HCT116 (cell line): ENCODE measurements at regions not wholly inside any gene's neighbourhood (a gene's known extent, or its start where the extent isn't known, plus 50 kb on each side); places are given as distances from the start of the nearest gene placed in this dataset.

Source experiments
- ATAC-seq: fragments of 200-7000 bp; cut with Tn5 transposase; 2 replicates; pipeline ENCODE4 v1.9.1; 2020; ENCODE audit warnings: mild to moderate bottlenecking, moderate library complexity
- BruUV-seq: library from RNA; stranded (reverse); fragments of 400-500 nt; replicated peaks from 2 replicates; lab custom pipeline; 2021; lab: Mats Ljungman, UMichigan
- CTCF ChIA-PET: fragments of 300-600 bp; sonication (Branson Sonifier 250); formaldehyde crosslinking; loops from one replicate; lab custom pipeline; 2021; ENCODE audit warnings: antibody characterized with exemption; lab: Charles Lee
- POLR2A ChIA-PET: fragments of 300-600, 350-600 bp; sonication (Branson Sonifier 250); formaldehyde crosslinking; loops from one replicate; lab custom pipeline; 2021; ENCODE audit warnings: antibody characterized with exemption; lab: Charles Lee
- RAD21 ChIA-PET, 2 experiments: fragments of 300-600 bp; sonication (Branson Sonifier 250); formaldehyde crosslinking; loops; one replicate each; lab custom pipeline; 2023; ENCODE audit warnings: low total read pairs in 2 of 2; ENCODE audit not compliant: uncharacterized antibody in 2 of 2, unreplicated experiment in 2 of 2, low non-redundant PET in 1 of 2; lab: Charles Lee
- DNase-seq: peaks from one replicate; pipeline ENCODE4 v3.0.0-alpha.2; 2010; ENCODE audit warnings: low read depth, low spot score
- H2AFZ ChIP-seq: fragments of 200-600 bp; shearing (Covaris generic), sonication (generic); 2 replicates; pipeline ENCODE4 v1.6.1; 2017; ENCODE audit warnings: low read depth, mixed run types, mixed read lengths, antibody characterized with exemption, low read length; ENCODE audit not compliant: poor library complexity, severe bottlenecking
- H3K27ac ChIP-seq: 2 replicates; pipeline ENCODE4 v1.5.1; 2012; ENCODE audit warnings: low read depth, low read length
- H3K27me3 ChIP-seq: fragments of 200-600 bp; sonication (generic); 2 replicates; pipeline ENCODE4 v1.6.1; 2016; ENCODE audit warnings: mixed run types, low read length, mixed read lengths; ENCODE audit not compliant: insufficient read depth
- H3K36me3 ChIP-seq, 2 experiments: fragments of 200-500 bp in 1 of 2; fragments of 200-600 bp in 1 of 2; sonication (Bioruptor generic) in 1 of 2; sonication (generic) in 1 of 2; 2 replicates each; pipeline versions ENCODE4 v1.5.1 to v1.6.1; 2014 to 2016; ENCODE audit warnings: low read length in 2 of 2, inconsistent platforms in 1 of 2, mixed read lengths in 1 of 2, mixed run types in 1 of 2; ENCODE audit not compliant: insufficient read depth in 2 of 2, control insufficient read depth in 1 of 2
- H3K4me1 ChIP-seq, 2 experiments: fragments of 200-600 bp in 1 of 2; sonication (generic) in 1 of 2; 2 replicates each; pipeline versions ENCODE4 v1.5.1 to v1.6.1; 2012 to 2017; ENCODE audit warnings: low read length in 2 of 2, inconsistent platforms in 1 of 2, mild to moderate bottlenecking in 1 of 2, mixed read lengths in 1 of 2, mixed run types in 1 of 2, moderate library complexity in 1 of 2; ENCODE audit not compliant: insufficient read depth in 2 of 2, control insufficient read depth in 1 of 2
- H3K4me2 ChIP-seq: fragments of 200-600 bp; sonication (generic); 2 replicates; pipeline ENCODE4 v1.6.1; 2017; ENCODE audit warnings: mixed run types, low read length, mixed read lengths
- H3K4me3 ChIP-seq, 2 experiments: fragments of 200-600 bp in 1 of 2; sonication (generic) in 1 of 2; replicated peaks in 1 of 2; 2 replicates each; pipeline ENCODE4 v1.5.1; 2011 to 2016; ENCODE audit warnings: low read length in 2 of 2, control low read depth in 1 of 2, low read depth in 1 of 2, mild to moderate bottlenecking in 1 of 2, mixed read lengths in 1 of 2, mixed run types in 1 of 2
- H3K79me2 ChIP-seq: fragments of 200-600 bp; sonication (generic); 2 replicates; pipeline ENCODE4 v1.6.1; 2017; ENCODE audit warnings: mild to moderate bottlenecking, mixed run types, low read length, moderate library complexity, mixed read lengths; ENCODE audit not compliant: insufficient read depth
- H3K9ac ChIP-seq: fragments of 200-600 bp; sonication (generic); 2 replicates; pipeline ENCODE4 v1.6.1; 2016; ENCODE audit warnings: low read length, mixed read lengths
- H3K9me2 ChIP-seq: fragments of 200-600 bp; sonication (generic), shearing (Covaris generic); 2 replicates; pipeline ENCODE4 v1.6.1; 2017; ENCODE audit warnings: mixed run types, mild to moderate bottlenecking, moderate library complexity; ENCODE audit not compliant: insufficient read depth
- H3K9me3 ChIP-seq, 2 experiments: fragments of 200-500 bp in 1 of 2; fragments of 200-600 bp in 1 of 2; sonication (Bioruptor generic) in 1 of 2; sonication (generic) in 1 of 2; 2 replicates each; pipeline ENCODE4 v1.6.1; 2014 to 2017; ENCODE audit warnings: low read length in 2 of 2, mixed read lengths in 2 of 2, inconsistent platforms in 1 of 2, low read depth in 1 of 2, mild to moderate bottlenecking in 1 of 2, mixed run types in 1 of 2, moderate library complexity in 1 of 2; ENCODE audit not compliant: control insufficient read depth in 1 of 2, insufficient read depth in 1 of 2
- H4K20me1 ChIP-seq: fragments of 200-600 bp; sonication (generic), shearing (Covaris generic); 2 replicates; pipeline ENCODE4 v1.6.1; 2017; ENCODE audit warnings: mixed run types, mild to moderate bottlenecking, moderate library complexity; ENCODE audit not compliant: insufficient read depth
- ATF3 ChIP-seq: IDR thresholded peaks from 2 replicates; pipeline ENCODE4 v1.6.1; 2012
- CBX3 ChIP-seq: IDR thresholded peaks from 2 replicates; pipeline ENCODE4 v1.6.1; 2012; ENCODE audit warnings: low read depth
- CEBPB ChIP-seq: IDR thresholded peaks from 2 replicates; pipeline ENCODE4 v1.6.1; 2012; ENCODE audit warnings: low read depth
- CTCF ChIP-seq, 3 experiments: fragments of 200-600 bp in 1 of 3; sonication (generic) in 1 of 3; IDR thresholded peaks in 2 of 3; conservative IDR thresholded peaks in 1 of 3; 2 replicates each; pipeline ENCODE4 v1.5.1; 2012 to 2017; ENCODE audit warnings: low read depth in 2 of 3, low read length in 2 of 3, antibody characterized with exemption in 1 of 3, borderline replicate concordance in 1 of 3, control low read depth in 1 of 3, mild to moderate bottlenecking in 1 of 3, mixed read lengths in 1 of 3, mixed run types in 1 of 3, moderate library complexity in 1 of 3; ENCODE audit not compliant: insufficient read depth in 1 of 3
- EGR1 ChIP-seq: IDR thresholded peaks from 2 replicates; pipeline ENCODE4 v1.6.1; 2012; ENCODE audit warnings: low read depth
- ELF1 ChIP-seq: IDR thresholded peaks from 2 replicates; pipeline ENCODE4 v1.6.1; 2012; ENCODE audit warnings: low read depth, borderline replicate concordance
- EZH2phosphoT487 ChIP-seq: fragments of 200-600 bp; IDR thresholded peaks from 2 replicates; pipeline ENCODE4 v1.6.1; 2018; ENCODE audit warnings: antibody characterized with exemption, borderline replicate concordance
- FOSL1 ChIP-seq: IDR thresholded peaks from 2 replicates; pipeline ENCODE4 v1.6.1; 2012; ENCODE audit warnings: low read depth
- MAX ChIP-seq: IDR thresholded peaks from 2 replicates; pipeline ENCODE4 v1.6.1; 2012
- POLR2AphosphoS5 ChIP-seq: IDR thresholded peaks from 2 replicates; pipeline ENCODE4 v1.6.1; 2011; ENCODE audit warnings: mild to moderate bottlenecking, low read depth, low read length, moderate library complexity
- RAD21 ChIP-seq: IDR thresholded peaks from 2 replicates; pipeline ENCODE4 v1.6.1; 2012; ENCODE audit warnings: low read depth, mild to moderate bottlenecking
- REST ChIP-seq: IDR thresholded peaks from 2 replicates; pipeline ENCODE4 v1.6.1; 2012; ENCODE audit warnings: low read depth
- SP1 ChIP-seq: IDR thresholded peaks from 2 replicates; pipeline ENCODE4 v1.6.1; 2012; ENCODE audit warnings: low read depth
- SRF ChIP-seq: IDR thresholded peaks from 2 replicates; pipeline ENCODE4 v1.6.1; 2012; ENCODE audit warnings: low read depth
- TCF7L2 ChIP-seq: IDR thresholded peaks from 2 replicates; pipeline ENCODE4 v1.7.0; 2011; ENCODE audit warnings: borderline replicate concordance, inconsistent platforms; ENCODE audit not compliant: insufficient read depth, insufficient read length; ENCODE audit errors: extremely low read depth
- ZNF274 ChIP-seq: fragments of 200-500 bp; sonication (Bioruptor generic); IDR thresholded peaks from 2 replicates; pipeline ENCODE4 v1.6.1; 2014; ENCODE audit warnings: mild to moderate bottlenecking, low read depth, low read length, inconsistent platforms
- intact Hi-C: fragments of 100-400 bp; cut with micrococcal nuclease; formaldehyde crosslinking; loops from 2 replicates; pipeline ENCODE4 v1.10.0; 2022

- no peaks in the 10 kb centered on the region for H3K9me2 ChIP-seq
- no peaks in the 10 kb centered on the region for H4K20me1 ChIP-seq
- no peaks in the 10 kb centered on the region for H3K9me3 ChIP-seq
- no peaks in the 10 kb centered on the region for H3K36me3 ChIP-seq
- no peak for ATAC-seq
- H3K27me3 ChIP-seq = no peaks in the 10 kb centered on the region
- no peak overlapping the region for H3K9ac ChIP-seq
- RAD21 ChIA-PET = no interaction called here
- H2AFZ ChIP-seq = no peak overlapping the region
- CTCF ChIA-PET = no interaction called here
- TF ChIP-seq EGR1 (no peak), TCF7L2 (no peak), FOSL1 (no peak), EZH2phosphoT487 (no peak), ZNF274 (no peak), RAD21 (no peak), SRF (no peak), POLR2AphosphoS5 (no peak), ELF1 (no peak)
- no peak overlapping the region for H3K4me3 ChIP-seq
- H3K79me2 ChIP-seq = no peaks in the 10 kb centered on the region
- H3K4me2 ChIP-seq = no peak overlapping the region
- no TSS peak for BruUV-seq
- POLR2A ChIA-PET = no interaction called here
- no peaks in the 10 kb centered on the region for H3K4me1 ChIP-seq
- intact Hi-C loops = no loop called here
- DNase-seq = no peak
- H3K27ac ChIP-seq = no peak overlapping the region
These were observed 100.9 kb downstream of the TSEN15 start for GRCh38 chr1:184152434-184152898.

DNA sequence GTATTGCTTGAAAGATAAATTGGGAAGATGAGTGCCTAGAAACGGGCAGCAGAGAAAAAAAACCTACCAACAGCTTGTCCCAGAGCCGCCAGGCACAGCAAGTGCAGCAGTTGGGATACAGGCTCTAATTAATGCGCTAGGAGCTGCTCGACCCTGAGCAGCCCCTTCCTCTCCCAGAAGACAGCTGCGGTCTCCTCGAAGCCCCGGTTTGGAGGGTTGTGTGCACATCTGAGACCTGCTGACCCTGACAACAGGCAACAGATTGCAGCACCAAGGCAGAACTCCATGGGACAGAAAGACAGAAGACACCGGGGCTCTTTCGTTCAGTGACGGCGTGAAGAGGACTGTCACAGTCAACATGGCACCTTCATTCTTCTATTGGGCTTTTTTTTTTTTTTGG is 101.4 kb downstream of the TSEN15 start:
- Histone ChIP-seq H3K36me3 (no peaks in the 10 kb centered on the region), H3K9me2 (no peaks in the 10 kb centered on the region), H3K27ac (no peak overlapping the region), H3K4me1 (no peaks in the 10 kb centered on the region), H4K20me1 (no peaks in the 10 kb centered on the region), H3K79me2 (no peaks in the 10 kb centered on the region), H2AFZ (no peak overlapping the region), H3K4me3 (no peak overlapping the region), H3K9ac (no peak overlapping the region), H3K27me3 (no peaks in the 10 kb centered on the region), H3K4me2 (no peak overlapping the region), H3K9me3 (no peaks in the 10 kb centered on the region)
- POLR2A ChIA-PET = no interaction called here
- ATAC-seq = no peak
- RAD21 ChIA-PET = no interaction called here
- BruUV-seq = no TSS peak
- no peak for DNase-seq
- CTCF ChIA-PET = no interaction called here
- intact Hi-C loops = no loop called here
- TF ChIP-seq SP1 (no peak), ELF1 (no peak), CEBPB (no peak), RAD21 (no peak), CBX3 (no peak), EZH2phosphoT487 (no peak), MAX (no peak), ATF3 (no peak), POLR2AphosphoS5 (no peak), ZNF274 (no peak), REST (no peak), CTCF (IDR thresholded peaks at IDR 0.05 in 2 of 3, conservative IDR thresholded peaks at IDR 0.05 in 1 of 3; ENCODE audit: borderline replicate concordance in 1 of 3, insufficient read depth in 1 of 3, low read depth in 2 of 3, low read length in 2 of 3) (no peak)
